HEK293 (cell line): ENCODE measurements at regions not wholly inside any gene's neighbourhood (a gene's known extent, or its start where the extent isn't known, plus 50 kb on each side); places are given as distances from the start of the nearest gene placed in this dataset.

Experiments
- SCRT2 ChIP-seq: fragments of 450-650 bp; formaldehyde crosslinking; IDR thresholded peaks from 2 replicates; pipeline ENCODE4 v1.5.1; 2016; ENCODE audit warnings: missing biosample characterization, missing genetic modification characterization
- ZBTB17 ChIP-seq: fragments of 450-650 bp; formaldehyde crosslinking; IDR thresholded peaks from 2 replicates; pipeline ENCODE4 v1.5.1; 2016; ENCODE audit warnings: missing biosample characterization, missing genetic modification characterization
- ZBTB21 ChIP-seq: fragments of 450-650 bp; formaldehyde crosslinking; IDR thresholded peaks from 2 replicates; pipeline ENCODE4 v1.5.1; 2017; ENCODE audit warnings: missing biosample characterization, missing genetic modification characterization
- ZFHX2 ChIP-seq: fragments of 450-650 bp; formaldehyde crosslinking; conservative IDR thresholded peaks from 2 replicates; pipeline ENCODE4 v1.5.1; 2016; ENCODE audit warnings: missing biosample characterization, missing genetic modification characterization
- ZNF366 ChIP-seq: fragments of 450-650 bp; formaldehyde crosslinking; conservative IDR thresholded peaks from 2 replicates; pipeline ENCODE4 v1.5.1; 2016; ENCODE audit warnings: missing biosample characterization, missing genetic modification characterization
- ZNF394 ChIP-seq: fragments of 450-650 bp; formaldehyde crosslinking; IDR thresholded peaks from 2 replicates; pipeline ENCODE4 v1.5.1; 2016; ENCODE audit warnings: missing biosample characterization, missing genetic modification characterization, mild to moderate bottlenecking, moderate library complexity, borderline replicate concordance
- ZNF521 ChIP-seq: fragments of 450-650 bp; formaldehyde crosslinking; IDR thresholded peaks from 2 replicates; pipeline ENCODE4 v1.5.1; 2017; ENCODE audit warnings: missing biosample characterization, mild to moderate bottlenecking, missing genetic modification characterization
- ZNF792 ChIP-seq: fragments of 450-650 bp; formaldehyde crosslinking; IDR thresholded peaks from 2 replicates; pipeline ENCODE4 v1.5.1; 2016; ENCODE audit warnings: missing biosample characterization, missing genetic modification characterization
- ZXDB ChIP-seq: fragments of 450-650 bp; formaldehyde crosslinking; IDR thresholded peaks from 2 replicates; pipeline ENCODE4 v1.5.1; 2016; ENCODE audit warnings: missing biosample characterization, missing genetic modification characterization
- TF ChIP-seq, protein P1 (sequence below): fragments of 450-650 bp; formaldehyde crosslinking; conservative IDR thresholded peaks from 2 replicates; pipeline ENCODE4 v1.5.1; 2016; ENCODE audit warnings: low read depth, missing biosample characterization, missing genetic modification characterization
- TF ChIP-seq, protein P2 (sequence below): fragments of 450-650 bp; formaldehyde crosslinking; IDR thresholded peaks from 2 replicates; pipeline ENCODE4 v1.5.1; 2017; ENCODE audit warnings: missing biosample characterization, missing genetic modification characterization
- TF ChIP-seq, protein P3 (sequence below): fragments of 450-650 bp; formaldehyde crosslinking; IDR thresholded peaks from 2 replicates; pipeline ENCODE4 v1.5.1; 2017; ENCODE audit warnings: missing biosample characterization, missing genetic modification characterization
- TF ChIP-seq, protein P4 (sequence below): fragments of 450-650 bp; formaldehyde crosslinking; IDR thresholded peaks from 2 replicates; pipeline ENCODE4 v1.5.1; 2016; ENCODE audit warnings: missing biosample characterization, missing genetic modification characterization
- TF ChIP-seq, protein P5 (sequence below): fragments of 450-650 bp; formaldehyde crosslinking; IDR thresholded peaks from 2 replicates; pipeline ENCODE4 v1.5.1; 2017; ENCODE audit warnings: missing biosample characterization, mild to moderate bottlenecking, missing genetic modification characterization, moderate library complexity
- TF ChIP-seq, protein P6 (sequence below): fragments of 450-650 bp; formaldehyde crosslinking; IDR thresholded peaks from 2 replicates; pipeline ENCODE4 v1.5.1; 2017; ENCODE audit warnings: missing biosample characterization, missing genetic modification characterization
- TF ChIP-seq, protein P7 (sequence below): fragments of 450-650 bp; formaldehyde crosslinking; IDR thresholded peaks from 2 replicates; pipeline ENCODE4 v1.5.1; 2016; ENCODE audit warnings: missing biosample characterization, missing genetic modification characterization
- TF ChIP-seq, protein P8 (sequence below): fragments of 450-650 bp; formaldehyde crosslinking; optimal IDR thresholded peaks from 2 replicates; pipeline ENCODE3; 2016; ENCODE audit warnings: missing biosample characterization, mild to moderate bottlenecking, missing genetic modification characterization

DNA sequence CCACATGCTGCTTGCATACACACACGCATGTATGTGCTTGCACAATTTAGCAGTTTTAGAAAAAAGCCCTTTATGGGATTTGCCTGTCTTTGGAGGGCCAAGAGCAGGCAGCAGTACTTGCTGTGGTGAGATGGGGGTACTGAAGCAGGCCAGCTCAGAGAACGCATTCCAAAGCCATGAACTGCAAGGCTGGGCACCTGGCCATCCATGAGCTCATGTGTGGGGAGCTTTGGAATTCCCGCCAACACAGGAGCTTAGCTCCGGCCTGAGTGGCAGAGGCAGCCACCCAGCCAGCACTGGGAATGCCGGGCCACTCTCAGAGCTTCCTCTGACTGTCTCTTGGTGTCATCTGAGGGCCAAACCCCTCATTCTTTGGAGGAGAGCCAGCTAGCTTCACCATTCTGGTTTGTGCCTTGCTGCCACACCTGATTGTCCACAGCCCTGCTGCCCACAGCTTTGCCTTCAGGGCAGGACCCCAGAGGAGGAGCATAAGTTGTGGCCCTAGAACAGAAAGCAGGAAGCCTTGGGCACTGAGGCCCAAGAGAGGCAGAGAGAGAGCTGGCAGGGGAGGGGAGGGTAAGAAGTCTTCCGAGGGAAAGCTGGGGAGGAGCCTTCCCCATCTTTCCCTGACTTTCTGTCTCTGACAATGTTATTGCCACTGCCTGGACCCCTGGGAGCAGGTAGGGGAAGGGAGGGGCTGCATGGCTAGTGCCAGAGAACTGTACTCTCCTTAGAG is 92.1 kb upstream of the POU3F1 start (continued):
- TF ChIP-seq ZFHX2 (tag by site-specific recombination): peak; percentile 85
- TF ChIP-seq, protein P1, sequence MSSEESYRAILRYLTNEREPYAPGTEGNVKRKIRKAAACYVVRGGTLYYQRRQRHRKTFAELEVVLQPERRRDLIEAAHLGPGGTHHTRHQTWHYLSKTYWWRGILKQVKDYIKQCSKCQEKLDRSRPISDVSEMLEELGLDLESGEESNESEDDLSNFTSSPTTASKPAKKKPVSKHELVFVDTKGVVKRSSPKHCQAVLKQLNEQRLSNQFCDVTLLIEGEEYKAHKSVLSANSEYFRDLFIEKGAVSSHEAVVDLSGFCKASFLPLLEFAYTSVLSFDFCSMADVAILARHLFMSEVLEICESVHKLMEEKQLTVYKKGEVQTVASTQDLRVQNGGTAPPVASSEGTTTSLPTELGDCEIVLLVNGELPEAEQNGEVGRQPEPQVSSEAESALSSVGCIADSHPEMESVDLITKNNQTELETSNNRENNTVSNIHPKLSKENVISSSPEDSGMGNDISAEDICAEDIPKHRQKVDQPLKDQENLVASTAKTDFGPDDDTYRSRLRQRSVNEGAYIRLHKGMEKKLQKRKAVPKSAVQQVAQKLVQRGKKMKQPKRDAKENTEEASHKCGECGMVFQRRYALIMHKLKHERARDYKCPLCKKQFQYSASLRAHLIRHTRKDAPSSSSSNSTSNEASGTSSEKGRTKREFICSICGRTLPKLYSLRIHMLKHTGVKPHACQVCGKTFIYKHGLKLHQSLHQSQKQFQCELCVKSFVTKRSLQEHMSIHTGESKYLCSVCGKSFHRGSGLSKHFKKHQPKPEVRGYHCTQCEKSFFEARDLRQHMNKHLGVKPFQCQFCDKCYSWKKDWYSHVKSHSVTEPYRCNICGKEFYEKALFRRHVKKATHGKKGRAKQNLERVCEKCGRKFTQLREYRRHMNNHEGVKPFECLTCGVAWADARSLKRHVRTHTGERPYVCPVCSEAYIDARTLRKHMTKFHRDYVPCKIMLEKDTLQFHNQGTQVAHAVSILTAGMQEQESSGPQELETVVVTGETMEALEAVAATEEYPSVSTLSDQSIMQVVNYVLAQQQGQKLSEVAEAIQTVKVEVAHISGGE (tag by site-specific recombination): no peak
- TF ChIP-seq, protein P2, sequence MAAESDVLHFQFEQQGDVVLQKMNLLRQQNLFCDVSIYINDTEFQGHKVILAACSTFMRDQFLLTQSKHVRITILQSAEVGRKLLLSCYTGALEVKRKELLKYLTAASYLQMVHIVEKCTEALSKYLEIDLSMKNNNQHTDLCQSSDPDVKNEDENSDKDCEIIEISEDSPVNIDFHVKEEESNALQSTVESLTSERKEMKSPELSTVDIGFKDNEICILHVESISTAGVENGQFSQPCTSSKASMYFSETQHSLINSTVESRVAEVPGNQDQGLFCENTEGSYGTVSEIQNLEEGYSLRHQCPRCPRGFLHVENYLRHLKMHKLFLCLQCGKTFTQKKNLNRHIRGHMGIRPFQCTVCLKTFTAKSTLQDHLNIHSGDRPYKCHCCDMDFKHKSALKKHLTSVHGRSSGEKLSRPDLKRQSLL (tag by site-specific recombination): no peak
- TF ChIP-seq ZNF792 (tag by site-specific recombination): no peak
- TF ChIP-seq, protein P3, sequence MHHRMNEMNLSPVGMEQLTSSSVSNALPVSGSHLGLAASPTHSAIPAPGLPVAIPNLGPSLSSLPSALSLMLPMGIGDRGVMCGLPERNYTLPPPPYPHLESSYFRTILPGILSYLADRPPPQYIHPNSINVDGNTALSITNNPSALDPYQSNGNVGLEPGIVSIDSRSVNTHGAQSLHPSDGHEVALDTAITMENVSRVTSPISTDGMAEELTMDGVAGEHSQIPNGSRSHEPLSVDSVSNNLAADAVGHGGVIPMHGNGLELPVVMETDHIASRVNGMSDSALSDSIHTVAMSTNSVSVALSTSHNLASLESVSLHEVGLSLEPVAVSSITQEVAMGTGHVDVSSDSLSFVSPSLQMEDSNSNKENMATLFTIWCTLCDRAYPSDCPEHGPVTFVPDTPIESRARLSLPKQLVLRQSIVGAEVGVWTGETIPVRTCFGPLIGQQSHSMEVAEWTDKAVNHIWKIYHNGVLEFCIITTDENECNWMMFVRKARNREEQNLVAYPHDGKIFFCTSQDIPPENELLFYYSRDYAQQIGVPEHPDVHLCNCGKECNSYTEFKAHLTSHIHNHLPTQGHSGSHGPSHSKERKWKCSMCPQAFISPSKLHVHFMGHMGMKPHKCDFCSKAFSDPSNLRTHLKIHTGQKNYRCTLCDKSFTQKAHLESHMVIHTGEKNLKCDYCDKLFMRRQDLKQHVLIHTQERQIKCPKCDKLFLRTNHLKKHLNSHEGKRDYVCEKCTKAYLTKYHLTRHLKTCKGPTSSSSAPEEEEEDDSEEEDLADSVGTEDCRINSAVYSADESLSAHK (tag by site-specific recombination): no peak
- no peak for TF ChIP-seq SCRT2 (tag by site-specific recombination)
- TF ChIP-seq ZXDB (tag by site-specific recombination): no peak; the same call in 1 of the 2 replicates
- TF ChIP-seq, protein P4, sequence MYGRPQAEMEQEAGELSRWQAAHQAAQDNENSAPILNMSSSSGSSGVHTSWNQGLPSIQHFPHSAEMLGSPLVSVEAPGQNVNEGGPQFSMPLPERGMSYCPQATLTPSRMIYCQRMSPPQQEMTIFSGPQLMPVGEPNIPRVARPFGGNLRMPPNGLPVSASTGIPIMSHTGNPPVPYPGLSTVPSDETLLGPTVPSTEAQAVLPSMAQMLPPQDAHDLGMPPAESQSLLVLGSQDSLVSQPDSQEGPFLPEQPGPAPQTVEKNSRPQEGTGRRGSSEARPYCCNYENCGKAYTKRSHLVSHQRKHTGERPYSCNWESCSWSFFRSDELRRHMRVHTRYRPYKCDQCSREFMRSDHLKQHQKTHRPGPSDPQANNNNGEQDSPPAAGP: no peak
- peak; percentile 63 for TF ChIP-seq ZBTB17 (tag by site-specific recombination)
- TF ChIP-seq, protein P5, sequence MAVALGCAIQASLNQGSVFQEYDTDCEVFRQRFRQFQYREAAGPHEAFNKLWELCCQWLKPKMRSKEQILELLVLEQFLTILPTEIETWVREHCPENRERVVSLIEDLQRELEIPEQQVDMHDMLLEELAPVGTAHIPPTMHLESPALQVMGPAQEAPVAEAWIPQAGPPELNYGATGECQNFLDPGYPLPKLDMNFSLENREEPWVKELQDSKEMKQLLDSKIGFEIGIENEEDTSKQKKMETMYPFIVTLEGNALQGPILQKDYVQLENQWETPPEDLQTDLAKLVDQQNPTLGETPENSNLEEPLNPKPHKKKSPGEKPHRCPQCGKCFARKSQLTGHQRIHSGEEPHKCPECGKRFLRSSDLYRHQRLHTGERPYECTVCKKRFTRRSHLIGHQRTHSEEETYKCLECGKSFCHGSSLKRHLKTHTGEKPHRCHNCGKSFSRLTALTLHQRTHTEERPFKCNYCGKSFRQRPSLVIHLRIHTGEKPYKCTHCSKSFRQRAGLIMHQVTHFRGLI: no peak
- no peak; the same call in 1 of the 2 replicates for TF ChIP-seq ZBTB21
- TF ChIP-seq ZNF394 (tag by site-specific recombination): peak; percentile 42; the same call in 1 of the 2 replicates
- TF ChIP-seq, protein P6, sequence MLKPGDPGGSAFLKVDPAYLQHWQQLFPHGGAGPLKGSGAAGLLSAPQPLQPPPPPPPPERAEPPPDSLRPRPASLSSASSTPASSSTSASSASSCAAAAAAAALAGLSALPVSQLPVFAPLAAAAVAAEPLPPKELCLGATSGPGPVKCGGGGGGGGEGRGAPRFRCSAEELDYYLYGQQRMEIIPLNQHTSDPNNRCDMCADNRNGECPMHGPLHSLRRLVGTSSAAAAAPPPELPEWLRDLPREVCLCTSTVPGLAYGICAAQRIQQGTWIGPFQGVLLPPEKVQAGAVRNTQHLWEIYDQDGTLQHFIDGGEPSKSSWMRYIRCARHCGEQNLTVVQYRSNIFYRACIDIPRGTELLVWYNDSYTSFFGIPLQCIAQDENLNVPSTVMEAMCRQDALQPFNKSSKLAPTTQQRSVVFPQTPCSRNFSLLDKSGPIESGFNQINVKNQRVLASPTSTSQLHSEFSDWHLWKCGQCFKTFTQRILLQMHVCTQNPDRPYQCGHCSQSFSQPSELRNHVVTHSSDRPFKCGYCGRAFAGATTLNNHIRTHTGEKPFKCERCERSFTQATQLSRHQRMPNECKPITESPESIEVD: no peak
- no peak for TF ChIP-seq ZNF521 (tag by site-specific recombination)
- peak; percentile 74 for TF ChIP-seq ZNF366 (tag by site-specific recombination)
- TF ChIP-seq, protein P7, sequence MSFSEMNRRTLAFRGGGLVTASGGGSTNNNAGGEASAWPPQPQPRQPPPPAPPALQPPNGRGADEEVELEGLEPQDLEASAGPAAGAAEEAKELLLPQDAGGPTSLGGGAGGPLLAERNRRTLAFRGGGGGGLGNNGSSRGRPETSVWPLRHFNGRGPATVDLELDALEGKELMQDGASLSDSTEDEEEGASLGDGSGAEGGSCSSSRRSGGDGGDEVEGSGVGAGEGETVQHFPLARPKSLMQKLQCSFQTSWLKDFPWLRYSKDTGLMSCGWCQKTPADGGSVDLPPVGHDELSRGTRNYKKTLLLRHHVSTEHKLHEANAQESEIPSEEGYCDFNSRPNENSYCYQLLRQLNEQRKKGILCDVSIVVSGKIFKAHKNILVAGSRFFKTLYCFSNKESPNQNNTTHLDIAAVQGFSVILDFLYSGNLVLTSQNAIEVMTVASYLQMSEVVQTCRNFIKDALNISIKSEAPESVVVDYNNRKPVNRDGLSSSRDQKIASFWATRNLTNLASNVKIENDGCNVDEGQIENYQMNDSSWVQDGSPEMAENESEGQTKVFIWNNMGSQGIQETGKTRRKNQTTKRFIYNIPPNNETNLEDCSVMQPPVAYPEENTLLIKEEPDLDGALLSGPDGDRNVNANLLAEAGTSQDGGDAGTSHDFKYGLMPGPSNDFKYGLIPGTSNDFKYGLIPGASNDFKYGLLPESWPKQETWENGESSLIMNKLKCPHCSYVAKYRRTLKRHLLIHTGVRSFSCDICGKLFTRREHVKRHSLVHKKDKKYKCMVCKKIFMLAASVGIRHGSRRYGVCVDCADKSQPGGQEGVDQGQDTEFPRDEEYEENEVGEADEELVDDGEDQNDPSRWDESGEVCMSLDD (tag by site-specific recombination): 0 out of 2 replicates have a peak, but pooled peaks have one; percentile 40
- TF ChIP-seq, protein P8, sequence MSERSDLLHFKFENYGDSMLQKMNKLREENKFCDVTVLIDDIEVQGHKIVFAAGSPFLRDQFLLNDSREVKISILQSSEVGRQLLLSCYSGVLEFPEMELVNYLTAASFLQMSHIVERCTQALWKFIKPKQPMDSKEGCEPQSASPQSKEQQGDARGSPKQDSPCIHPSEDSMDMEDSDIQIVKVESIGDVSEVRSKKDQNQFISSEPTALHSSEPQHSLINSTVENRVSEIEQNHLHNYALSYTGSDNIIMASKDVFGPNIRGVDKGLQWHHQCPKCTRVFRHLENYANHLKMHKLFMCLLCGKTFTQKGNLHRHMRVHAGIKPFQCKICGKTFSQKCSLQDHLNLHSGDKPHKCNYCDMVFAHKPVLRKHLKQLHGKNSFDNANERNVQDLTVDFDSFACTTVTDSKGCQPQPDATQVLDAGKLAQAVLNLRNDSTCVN (tag by site-specific recombination): no peak
